ENCODE measurements at regions not wholly inside any gene's neighbourhood (a gene's known extent, or its start where the extent isn't known, plus 50 kb on each side); places are given as distances from the start of the nearest gene placed in this dataset.

GRCh38 chr2:136482966-136483365, 282.4 kb upstream of the THSD7B start:
- no peak for DNase-seq (ENCODE audit: low read depth in 2 of 3, low spot score in 2 of 3)

GRCh38 chr2:136482006-136482405, 283.3 kb upstream of the THSD7B start:
- DNase-seq (ENCODE audit: low read depth in 2 of 3, low spot score in 2 of 3) = no peak

DNA sequence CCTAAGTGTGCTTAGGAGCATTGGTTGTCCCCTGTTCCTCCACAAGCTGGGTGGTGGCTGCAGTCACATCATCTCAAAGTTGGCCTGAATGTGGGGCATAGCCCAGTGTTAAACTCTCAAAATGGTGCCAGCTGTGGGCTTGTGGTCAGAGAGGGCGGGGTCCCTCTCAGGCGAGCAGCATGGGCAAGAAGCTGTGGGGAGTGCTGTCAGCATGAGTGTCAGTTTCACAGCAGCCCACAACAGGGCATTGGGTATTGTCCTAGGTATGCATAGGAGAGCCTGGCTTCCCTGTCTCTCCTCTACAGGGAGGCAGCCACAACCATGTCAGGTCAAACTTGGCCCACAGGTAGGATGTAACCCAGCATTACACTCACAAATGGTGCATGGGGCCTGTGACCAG, 285.6 kb upstream of the THSD7B start:
- DNase-seq (ENCODE audit: low read depth in 2 of 3, low spot score in 2 of 3) = no peak

GRCh38 chr2:136468799-136469369, 296.5 kb upstream of the THSD7B start:
- DNase-seq (ENCODE audit: low read depth in 2 of 3, low spot score in 2 of 3) = no peak

- no peak for DNase-seq (ENCODE audit: low read depth in 2 of 3, low spot score in 2 of 3)
Measured at GRCh38 chr2:136452528-136452927, 312.8 kb upstream of the THSD7B start.

DNA sequence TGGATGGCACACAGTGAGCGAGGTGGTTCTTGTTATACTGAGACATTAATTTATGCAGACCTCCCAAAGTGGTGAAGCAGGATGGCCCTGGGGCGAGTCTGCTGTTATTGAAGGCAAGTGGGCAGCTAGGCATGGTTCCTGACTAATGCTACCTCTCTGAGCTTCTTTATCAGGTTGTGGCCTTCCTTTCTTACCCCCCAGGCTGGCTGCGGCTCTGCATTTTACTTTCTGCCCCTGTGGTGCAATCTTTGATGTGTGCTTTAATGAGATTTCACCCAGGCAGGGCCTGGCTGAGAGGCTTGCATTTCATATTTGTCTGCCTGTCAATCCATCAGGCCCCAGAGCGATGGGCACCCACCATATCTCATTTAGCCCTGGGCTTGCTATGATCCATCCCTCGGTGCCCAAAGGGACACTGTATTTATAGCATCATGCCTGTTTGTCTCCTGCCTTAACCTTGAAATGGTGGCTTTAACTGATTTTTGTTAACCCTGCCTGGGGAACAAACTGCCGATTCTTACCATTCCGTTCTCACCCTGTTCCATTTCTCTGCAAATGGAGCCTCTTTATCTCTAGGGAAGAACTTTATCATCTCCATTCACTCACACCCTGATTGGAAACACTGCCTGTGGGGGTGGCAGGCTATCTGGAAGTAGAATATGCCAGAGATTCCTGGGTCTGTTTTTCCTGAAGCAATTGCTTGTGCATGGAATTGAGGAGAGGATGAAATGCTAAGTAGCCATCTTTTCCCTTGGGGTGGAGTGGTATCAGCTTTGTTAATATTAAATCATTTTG, 316.2 kb upstream of the THSD7B start:
- DNase-seq (ENCODE audit: low read depth in 2 of 3, low spot score in 2 of 3) = no peak

- no peak for DNase-seq (ENCODE audit: low read depth in 2 of 3, low spot score in 2 of 3)
Measured at GRCh38 chr2:136448432-136448831, 316.9 kb upstream of the THSD7B start.

- DNase-seq (ENCODE audit: low read depth in 2 of 3, low spot score in 2 of 3) = no peak
Measured at GRCh38 chr2:136444323-136444722, 321.0 kb upstream of the THSD7B start.

DNA sequence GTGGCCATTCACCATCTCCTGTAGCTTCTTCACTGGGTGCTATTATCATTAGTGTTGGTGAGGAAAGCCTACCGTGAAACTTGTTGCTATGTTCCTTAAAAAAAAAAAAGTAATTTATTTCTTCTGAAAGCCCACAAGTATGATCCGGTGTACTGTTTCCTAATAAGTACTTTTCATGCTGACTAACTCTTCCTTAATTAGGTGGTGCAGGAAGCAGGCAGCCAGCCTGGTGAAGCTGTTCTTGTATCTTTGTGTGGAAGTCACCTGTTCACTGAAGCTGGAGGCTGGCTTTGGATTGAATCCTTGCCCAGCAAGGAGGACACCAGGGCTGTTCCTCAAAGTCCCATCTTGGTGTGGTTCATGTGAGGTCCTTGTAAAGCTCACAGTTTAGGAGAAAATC, 321.7 kb upstream of the THSD7B start:
- DNase-seq (ENCODE audit: low read depth in 2 of 3, low spot score in 2 of 3) = peak in 1 of 3 donors; percentile 33

- DNase-seq (ENCODE audit: low read depth in 2 of 3, low spot score in 2 of 3) = no peak
Measured at GRCh38 chr2:136441979-136442714, 323.2 kb upstream of the THSD7B start.

DNA sequence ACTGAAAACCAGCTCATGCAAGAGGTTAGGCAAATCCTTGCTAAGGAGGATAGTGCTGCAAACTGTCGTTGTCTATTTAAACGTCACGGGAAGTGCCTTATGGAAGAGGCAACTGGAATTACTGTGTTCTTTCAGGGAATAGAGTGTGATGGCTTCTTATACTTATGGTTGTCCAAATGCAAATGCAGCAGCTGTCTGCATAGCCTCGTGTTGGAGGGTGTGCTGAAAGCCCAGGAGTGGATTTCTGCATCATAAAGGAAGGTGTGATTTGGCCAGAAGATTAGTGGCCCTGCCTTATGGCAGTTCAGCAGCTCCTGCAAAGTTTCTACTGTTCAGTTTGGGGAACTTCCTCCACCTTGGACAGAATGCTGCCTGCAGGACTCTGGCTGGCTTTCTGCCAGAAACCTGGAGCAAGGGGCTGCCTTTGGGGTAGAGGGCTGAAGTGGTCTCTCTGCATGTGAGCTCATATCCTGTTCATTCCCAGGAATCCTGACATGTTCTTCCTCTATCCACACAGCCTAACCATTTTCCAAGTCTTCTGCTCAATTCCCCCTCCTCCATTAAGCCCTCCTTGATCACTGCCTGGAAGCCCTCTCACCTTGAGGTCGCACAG, 321.2 kb upstream of the CXCR4 start:
- no peak for DNase-seq (ENCODE audit: low read depth in 2 of 3, low spot score in 2 of 3)

GRCh38 chr2:136437461-136437860, 319.5 kb upstream of the CXCR4 start:
- DNase-seq (ENCODE audit: low read depth in 2 of 3, low spot score in 2 of 3) = no peak

- DNase-seq (ENCODE audit: low read depth in 2 of 3, low spot score in 2 of 3) = no peak
Measured at GRCh38 chr2:136436936-136437335, 319.0 kb upstream of the CXCR4 start.

GRCh38 chr2:136434251-136434715, 316.3 kb upstream of the CXCR4 start:
- DNase-seq (ENCODE audit: low read depth in 2 of 3, low spot score in 2 of 3) = no peak

GRCh38 chr2:136433261-136433660, 315.3 kb upstream of the CXCR4 start:
- DNase-seq (ENCODE audit: low read depth in 2 of 3, low spot score in 2 of 3) = no peak

DNA sequence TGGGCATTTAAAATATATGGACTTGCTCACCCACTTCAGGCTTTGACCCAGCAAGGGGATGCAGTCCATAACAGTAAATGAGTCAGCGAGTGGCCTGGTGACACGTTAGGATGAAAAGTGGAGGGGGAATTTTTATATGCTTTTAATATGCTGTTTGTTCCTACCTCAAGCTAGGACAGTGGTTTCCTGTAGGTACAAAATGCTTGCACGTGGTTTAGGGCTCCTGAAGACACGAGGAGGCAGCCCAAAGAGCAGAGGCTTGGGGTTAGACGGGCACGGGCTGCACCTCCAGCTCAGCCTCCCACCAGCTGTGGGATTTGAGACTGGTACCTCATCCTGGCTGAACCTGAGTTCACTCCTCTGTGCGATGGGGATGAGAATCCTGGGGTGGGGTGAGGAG, 306.2 kb upstream of the CXCR4 start:
- DNase-seq (ENCODE audit: low read depth in 2 of 3, low spot score in 2 of 3) = no peak

DNA sequence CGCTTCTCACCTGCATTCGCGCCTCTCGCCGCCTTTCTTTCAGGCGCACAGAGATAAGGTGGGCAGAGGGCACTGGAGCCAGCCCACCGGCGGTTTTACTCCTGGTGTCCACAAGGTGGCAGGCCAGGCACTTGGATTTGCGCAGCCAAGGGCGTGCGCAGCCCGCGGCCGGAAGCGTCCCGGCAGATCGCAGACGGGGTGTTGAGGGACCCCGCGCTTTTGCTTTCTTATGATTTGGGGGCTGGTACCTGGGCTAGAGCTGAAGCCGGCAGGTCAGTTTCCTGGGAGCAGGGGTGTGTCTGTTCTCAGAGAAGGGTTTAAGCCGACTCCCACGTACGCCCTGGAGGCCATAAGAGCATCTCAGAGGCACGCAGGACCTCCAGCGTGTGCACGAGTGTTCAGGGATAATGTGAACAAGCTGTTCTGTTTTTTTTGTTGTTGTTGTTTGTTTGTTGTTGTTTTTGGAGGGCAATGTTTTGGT, 305.6 kb upstream of the CXCR4 start:
- DNase-seq (ENCODE audit: low read depth in 2 of 3, low spot score in 2 of 3) = peak; percentile 54 to 82 (median 72)

DNA sequence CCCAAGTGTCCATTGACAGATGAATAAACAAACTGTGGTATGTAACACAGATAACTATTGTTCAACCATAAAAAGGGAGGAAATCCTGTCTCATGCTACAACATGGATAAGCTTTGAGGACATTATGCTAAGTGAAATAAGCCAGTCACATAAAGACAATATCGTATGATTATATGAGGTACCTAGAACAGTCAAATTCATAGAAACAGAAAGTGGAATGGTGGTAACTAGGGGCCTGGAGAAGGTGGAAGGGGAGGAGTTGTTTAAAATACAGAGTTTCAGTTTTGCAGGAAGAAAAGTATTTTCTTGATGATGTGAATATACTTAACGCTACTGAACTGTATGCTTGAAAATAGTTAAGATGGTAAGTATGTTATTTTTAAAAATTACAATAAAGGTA, 304.6 kb upstream of the CXCR4 start:
- DNase-seq (ENCODE audit: low read depth in 2 of 3, low spot score in 2 of 3) = no peak

DNA sequence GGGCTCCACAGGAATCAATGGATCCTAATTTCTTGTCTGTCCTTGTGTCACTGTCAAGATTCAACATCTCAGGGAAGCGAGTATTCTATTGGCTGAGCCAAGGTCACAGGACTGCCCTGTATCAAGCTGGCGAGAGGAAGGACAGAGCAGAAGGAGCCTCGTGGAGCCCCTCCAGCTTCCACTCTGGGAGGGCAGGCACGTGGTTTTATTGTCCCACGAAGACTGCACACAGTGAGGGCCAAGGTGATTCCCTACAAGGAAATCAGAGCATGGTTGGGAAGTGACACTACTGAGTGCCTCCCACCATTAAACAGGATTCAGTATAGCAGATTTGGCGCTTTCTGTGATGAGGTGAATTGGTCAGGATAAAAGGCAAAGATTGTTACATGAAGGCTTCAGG, 302.4 kb upstream of the CXCR4 start:
- no peak for DNase-seq (ENCODE audit: low read depth in 2 of 3, low spot score in 2 of 3)

GRCh38 chr2:136411946-136412345, 294.0 kb upstream of the CXCR4 start:
- no peak for DNase-seq (ENCODE audit: low read depth in 2 of 3, low spot score in 2 of 3)

DNA sequence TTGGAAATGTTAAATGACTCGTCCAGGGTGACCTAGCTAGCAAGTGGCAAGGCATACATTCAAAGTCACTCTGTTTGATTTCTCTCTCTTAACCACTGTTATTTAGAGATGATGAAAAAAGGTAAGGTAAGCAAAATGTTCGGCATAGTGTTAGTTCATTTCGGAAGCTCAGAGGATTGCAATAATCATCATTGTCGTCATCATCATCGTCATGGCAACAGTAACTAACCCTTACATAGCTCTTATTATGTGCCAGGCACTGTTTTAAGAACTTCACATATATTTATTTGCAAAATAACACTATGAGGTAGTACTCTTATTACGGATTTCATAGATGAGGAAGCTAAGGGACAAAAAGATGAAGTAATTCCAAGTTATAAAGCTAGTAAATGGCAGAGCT, 292.7 kb upstream of the CXCR4 start:
- DNase-seq (ENCODE audit: low read depth in 2 of 3, low spot score in 2 of 3) = no peak

Data from hematopoietic multipotent progenitor cell (in vitro differentiated cells).